Activated CD8-positive, alpha-beta T cell treated with anti-CD3 and anti-CD28 coated beads, Interleukin-2, amount 10 ng/mL, durations not matched to agents 7 days and 5 days (primary cell): ENCODE measurements at regions not wholly inside any gene's neighbourhood (a gene's known extent, or its start where the extent isn't known, plus 50 kb on each side); places are given as distances from the start of the nearest gene placed in this dataset.
"Not testable (repeated sequence)": the region's sequence is repeated elsewhere in the genome, so short reads cannot be mapped to it uniquely, and the experiment has no call there.

Experiments used
- ATAC-seq: fragments of 150-1000 bp; cut with Tn5 transposase; one replicate; pipeline ENCODE4 v1.10.0; 2021; ENCODE audit warnings: moderate library complexity
- CTCF ChIA-PET: fragments of 350-600 bp; sonication (Branson Sonifier 250); formaldehyde crosslinking; loops from one replicate; lab custom pipeline; 2021; ENCODE audit warnings: antibody characterized with exemption; lab: Charles Lee
- POLR2A ChIA-PET: fragments of 350-600 bp; sonication (Branson Sonifier 250); formaldehyde crosslinking; loops from one replicate; lab custom pipeline; 2021; ENCODE audit warnings: antibody characterized with exemption; lab: Charles Lee
- DNase-seq: peaks from one replicate; pipeline ENCODE4 v3.0.0-alpha.2; 2020
- H3K27ac Mint-ChIP-seq: one replicate; pipeline ENCODE4 v1.8.0; 2021; ENCODE audit warnings: mild to moderate bottlenecking, mixed read lengths
- H3K27me3 Mint-ChIP-seq: one replicate; pipeline ENCODE4 v1.8.0; 2021; ENCODE audit warnings: low read depth, mixed read lengths
- H3K36me3 Mint-ChIP-seq: one replicate; pipeline ENCODE4 v1.8.0; 2021; ENCODE audit warnings: low read depth, mixed read lengths
- H3K4me1 Mint-ChIP-seq: one replicate; pipeline ENCODE4 v1.8.0; 2021; ENCODE audit warnings: low read depth, mixed read lengths
- H3K4me3 Mint-ChIP-seq: one replicate; pipeline ENCODE4 v1.8.0; 2021; ENCODE audit warnings: mild to moderate bottlenecking, mixed read lengths
- H3K9me3 Mint-ChIP-seq: one replicate; pipeline ENCODE4 v1.8.0; 2022; ENCODE audit warnings: mixed read lengths; ENCODE audit not compliant: insufficient read depth

- no peak for ATAC-seq
- Mint-ChIP-seq H3K27ac (no peak overlapping the region), H3K4me3 (no peak overlapping the region), H3K27me3 (no peaks in the 10 kb centered on the region), H3K4me1 (no peaks in the 10 kb centered on the region), H3K9me3 (no peaks in the 10 kb centered on the region), H3K36me3 (no peaks in the 10 kb centered on the region)
- CTCF ChIA-PET, result no interaction called here
- no peak for DNase-seq
- POLR2A ChIA-PET, result no interaction called here
Measured at GRCh38 chr16:16973707-16974591, 496.8 kb downstream of the XYLT1 start.

GRCh38 chr16:16982614-16983013, 488.1 kb downstream of the XYLT1 start:
- DNase-seq (no peak), ATAC-seq (no peak)
- Mint-ChIP-seq H3K27me3 (peaks cover 3% of the 10 kb centered on the region), H3K9me3 (no peaks in the 10 kb centered on the region), H3K27ac (no peak overlapping the region), H3K4me1 (no peaks in the 10 kb centered on the region), H3K36me3 (no peaks in the 10 kb centered on the region), H3K4me3 (no peak overlapping the region)
- ChIA-PET POLR2A (no interaction called here), CTCF (no interaction called here)

- H3K27me3 Mint-ChIP-seq, result peaks cover 3% of the 10 kb centered on the region
- POLR2A ChIA-PET, result no interaction called here
- H3K27ac Mint-ChIP-seq, result no peak overlapping the region
- H3K9me3 Mint-ChIP-seq, result no peaks in the 10 kb centered on the region
- CTCF ChIA-PET, result no interaction called here
- DNase-seq, result no peak
- ATAC-seq, result no peak
- no peaks in the 10 kb centered on the region for H3K36me3 Mint-ChIP-seq
- no peaks in the 10 kb centered on the region for H3K4me1 Mint-ChIP-seq
- no peak overlapping the region for H3K4me3 Mint-ChIP-seq
Measured at GRCh38 chr16:16983582-16983981, 487.2 kb downstream of the XYLT1 start.

GRCh38 chr16:16984091-16984490, 486.7 kb downstream of the XYLT1 start:
- H3K27ac Mint-ChIP-seq, H3K9me3 Mint-ChIP-seq, DNase-seq, H3K4me3 Mint-ChIP-seq, ATAC-seq, CTCF ChIA-PET, H3K36me3 Mint-ChIP-seq, H3K27me3 Mint-ChIP-seq, H3K4me1 Mint-ChIP-seq, POLR2A ChIA-PET: not testable (repeated sequence)

- no peak for ATAC-seq
- H3K36me3 Mint-ChIP-seq, result no peaks in the 10 kb centered on the region
- no peaks in the 10 kb centered on the region for H3K4me1 Mint-ChIP-seq
- POLR2A ChIA-PET, result no interaction called here
- no peaks in the 10 kb centered on the region for H3K27me3 Mint-ChIP-seq
- H3K4me3 Mint-ChIP-seq, result no peak overlapping the region
- no peaks in the 10 kb centered on the region for H3K9me3 Mint-ChIP-seq
- no peak overlapping the region for H3K27ac Mint-ChIP-seq
- CTCF ChIA-PET, result no interaction called here
- no peak for DNase-seq
Measured at GRCh38 chr16:16985707-16986106, 485.1 kb downstream of the XYLT1 start.

- Mint-ChIP-seq H3K27me3 (no peaks in the 10 kb centered on the region), H3K27ac (no peak overlapping the region), H3K36me3 (no peaks in the 10 kb centered on the region), H3K9me3 (no peaks in the 10 kb centered on the region), H3K4me3 (no peak overlapping the region), H3K4me1 (peaks cover 13% of the 10 kb centered on the region)
- no peak for ATAC-seq
- DNase-seq, result no peak
- ChIA-PET CTCF (no interaction called here), POLR2A (no interaction called here)
Measured at GRCh38 chr16:16988963-16989362, 481.8 kb downstream of the XYLT1 start.

GRCh38 chr16:16989368-16989767, 481.4 kb downstream of the XYLT1 start:
- Mint-ChIP-seq H3K27ac (no peak overlapping the region), H3K36me3 (no peaks in the 10 kb centered on the region), H3K9me3 (no peaks in the 10 kb centered on the region), H3K4me1 (peaks cover 16% of the 10 kb centered on the region), H3K4me3 (no peak overlapping the region), H3K27me3 (no peaks in the 10 kb centered on the region)
- ChIA-PET POLR2A (no interaction called here), CTCF (no interaction called here)
- ATAC-seq, result no peak
- no peak for DNase-seq

GRCh38 chr16:16991711-16992110, 479.0 kb downstream of the XYLT1 start:
- no peak overlapping the region for H3K27ac Mint-ChIP-seq
- ATAC-seq, result no peak
- no peak overlapping the region for H3K4me3 Mint-ChIP-seq
- POLR2A ChIA-PET, result no interaction called here
- H3K4me1 Mint-ChIP-seq, result peaks cover 16% of the 10 kb centered on the region
- H3K9me3 Mint-ChIP-seq, result no peaks in the 10 kb centered on the region
- H3K27me3 Mint-ChIP-seq, result peaks cover 7% of the 10 kb centered on the region
- CTCF ChIA-PET, result no interaction called here
- H3K36me3 Mint-ChIP-seq, result no peaks in the 10 kb centered on the region
- no peak for DNase-seq

- Mint-ChIP-seq H3K4me3 (peak overlapping the region; percentile 13), H3K27ac (peak overlapping the region; percentile 69), H3K36me3 (no peaks in the 10 kb centered on the region), H3K27me3 (peaks cover 7% of the 10 kb centered on the region), H3K9me3 (no peaks in the 10 kb centered on the region), H3K4me1 (peaks cover 16% of the 10 kb centered on the region)
- peak; percentile 61 for ATAC-seq
- CTCF ChIA-PET, result no interaction called here
- POLR2A ChIA-PET, result no interaction called here
- DNase-seq, result peak; percentile 43
Measured at GRCh38 chr16:16992975-16993765, 477.6 kb downstream of the XYLT1 start.

- ChIA-PET POLR2A (no interaction called here), CTCF (no interaction called here)
- Mint-ChIP-seq H3K27ac (no peak overlapping the region), H3K4me3 (no peak overlapping the region), H3K36me3 (no peaks in the 10 kb centered on the region), H3K27me3 (peaks cover 7% of the 10 kb centered on the region), H3K4me1 (peaks cover 16% of the 10 kb centered on the region), H3K9me3 (no peaks in the 10 kb centered on the region)
- no peak for ATAC-seq
- DNase-seq, result no peak
Measured at GRCh38 chr16:16994831-16995230, 475.9 kb downstream of the XYLT1 start.

GRCh38 chr16:16996827-16997226, 473.9 kb downstream of the XYLT1 start:
- H3K27ac Mint-ChIP-seq, result no peak overlapping the region
- no peaks in the 10 kb centered on the region for H3K9me3 Mint-ChIP-seq
- ChIA-PET CTCF (interaction anchor here (0.7 kb wide), 1 partner anchor 473 kb away, joined by 3 read pairs; no protein-coding TSS in a partner anchor), POLR2A (interaction anchor here (0.6 kb wide), 1 partner anchor 561 kb away, joined by 3 read pairs; no protein-coding TSS in a partner anchor)
- peaks cover 16% of the 10 kb centered on the region for H3K4me1 Mint-ChIP-seq
- no peak for DNase-seq
- no peaks in the 10 kb centered on the region for H3K36me3 Mint-ChIP-seq
- no peak overlapping the region for H3K4me3 Mint-ChIP-seq
- ATAC-seq, result no peak
- peaks cover 7% of the 10 kb centered on the region for H3K27me3 Mint-ChIP-seq

- ChIA-PET POLR2A (interaction anchor here (0.6 kb wide), 1 partner anchor 561 kb away, joined by 3 read pairs; no protein-coding TSS in a partner anchor), CTCF (interaction anchor here (0.7 kb wide), 1 partner anchor 472 kb away, joined by 3 read pairs; no protein-coding TSS in a partner anchor)
- no peaks in the 10 kb centered on the region for H3K36me3 Mint-ChIP-seq
Measured at GRCh38 chr16:16997349-16997748, 473.4 kb downstream of the XYLT1 start.

More at GRCh38 chr16:16997349-16997748, 473.4 kb downstream of the XYLT1 start:
- Mint-ChIP-seq H3K4me1 (peaks cover 16% of the 10 kb centered on the region), H3K4me3 (no peak overlapping the region), H3K27ac (no peak overlapping the region), H3K9me3 (no peaks in the 10 kb centered on the region), H3K27me3 (peaks cover 7% of the 10 kb centered on the region)
- no peak for ATAC-seq
- DNase-seq, result no peak
